RWPE1 (cell line): ENCODE measurements at regions not wholly inside any gene's neighbourhood (a gene's known extent, or its start where the extent isn't known, plus 50 kb on each side); places are given as distances from the start of the nearest gene placed in this dataset.

Experiments used
- CTCF ChIA-PET: fragments of 350-600 bp; sonication (Branson Sonifier 250); formaldehyde crosslinking; extraction: SDS; loops from one replicate; lab custom pipeline; 2021; lab: Yijun Ruan, JAX
- POLR2A ChIA-PET: fragments of 400-600 bp; formaldehyde crosslinking; extraction: SDS; loops from one replicate; lab custom pipeline; 2020; ENCODE audit warnings: antibody characterized with exemption; ENCODE audit not compliant: low non-redundant PET; lab: Yijun Ruan, JAX
- DNase-seq: peaks from one replicate; pipeline ENCODE4 v3.0.0; 2012; ENCODE audit warnings: low spot score
- H3K27ac ChIP-seq: fragments of 450-650 bp; 2 replicates; pipeline ENCODE4 v1.5.1; 2017
- CTCF ChIP-seq: fragments of 450-650 bp; conservative IDR thresholded peaks from 2 replicates; pipeline ENCODE4 v1.5.1; 2017; ENCODE audit warnings: low read depth, mild to moderate bottlenecking

DNA sequence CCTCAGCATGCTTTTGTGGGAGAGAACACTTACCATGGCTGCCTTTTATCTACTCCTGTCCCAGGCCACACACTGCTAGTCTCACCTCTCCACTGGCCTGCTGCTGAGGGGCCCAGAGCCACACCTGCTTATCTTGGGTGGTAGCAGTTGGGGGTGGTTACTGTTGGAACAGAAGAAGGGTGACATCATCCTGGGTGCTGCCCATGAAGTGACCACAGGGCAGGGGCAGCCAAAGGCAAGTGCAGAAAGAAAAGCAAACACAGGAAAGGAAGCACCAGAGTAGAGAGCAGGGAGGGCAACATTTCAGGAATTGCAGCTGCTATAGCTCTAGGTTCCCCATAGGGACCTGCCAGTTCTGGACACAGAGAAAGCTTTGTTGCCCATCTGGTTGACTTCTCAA, 345.2 kb downstream of the VPS13C start:
- POLR2A ChIA-PET, result no interaction called here
- CTCF ChIA-PET, result interaction anchor here (0.7 kb wide), 1 partner anchor 170 kb away, joined by 3 read pairs; no protein-coding TSS in a partner anchor
- H3K27ac ChIP-seq, result no peak overlapping the region
- DNase-seq, result no peak
- TF ChIP-seq CTCF, result no peak

DNA sequence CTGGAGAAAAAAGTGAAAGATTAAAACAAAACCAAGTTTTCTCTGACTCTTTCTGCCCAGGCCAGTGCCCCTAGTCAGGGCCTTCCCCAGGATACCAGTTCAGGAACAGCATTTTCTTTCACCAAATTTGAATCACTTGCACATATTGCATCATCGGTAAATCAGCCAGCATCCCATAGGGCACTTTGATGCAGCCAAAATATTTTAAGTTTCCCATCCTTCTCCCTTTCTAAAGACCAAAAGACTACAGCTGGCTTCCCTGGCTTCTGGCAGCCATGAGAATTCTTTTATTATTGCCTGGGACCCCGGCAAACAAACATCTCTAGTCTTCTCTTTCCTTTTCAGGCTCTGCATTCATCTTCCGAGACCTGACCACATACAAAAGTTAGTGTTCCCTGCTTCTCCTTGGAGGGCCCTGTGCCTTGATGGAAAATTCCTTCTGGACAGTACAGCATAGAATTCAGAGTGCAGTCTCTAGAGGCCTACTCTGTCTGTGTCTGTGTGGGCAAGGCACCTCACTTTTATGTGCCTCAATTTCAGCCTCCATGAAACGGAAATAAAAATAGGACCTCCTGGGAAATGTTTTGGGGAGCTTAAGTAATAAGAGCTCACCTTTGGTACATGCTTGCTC, 348.0 kb downstream of the VPS13C start:
- DNase-seq, result no peak
- H3K27ac ChIP-seq, result no peak overlapping the region
- TF ChIP-seq CTCF, result no peak
- CTCF ChIA-PET, result no interaction called here
- POLR2A ChIA-PET, result no interaction called here

GRCh38 chr15:61702224-61703020, 357.8 kb downstream of the VPS13C start:
- H3K27ac ChIP-seq, result no peak overlapping the region
- no peak for DNase-seq
- no peak for TF ChIP-seq CTCF
- ChIA-PET POLR2A (no interaction called here), CTCF (no interaction called here)

DNA sequence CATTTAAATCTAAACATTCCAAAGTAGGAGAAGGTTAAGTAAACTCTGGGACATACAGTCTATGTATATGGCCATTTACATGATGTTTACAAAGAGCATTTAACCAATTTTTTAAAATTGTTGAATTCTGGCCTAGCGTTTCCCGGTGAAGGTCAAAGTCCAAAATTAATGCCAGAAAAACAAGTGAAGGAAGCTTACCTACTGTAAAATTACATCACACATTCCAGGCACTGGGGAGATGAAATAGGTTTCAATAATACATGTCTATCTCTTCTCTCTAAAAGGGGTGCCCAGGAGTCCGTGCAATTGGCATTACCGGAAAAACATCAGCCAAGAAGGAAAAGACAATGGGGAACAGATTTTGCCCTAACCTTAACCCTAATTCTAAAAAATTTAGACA, 358.8 kb downstream of the VPS13C start:
- no peak for DNase-seq
- TF ChIP-seq CTCF, result no peak
- CTCF ChIA-PET, result no interaction called here
- POLR2A ChIA-PET, result no interaction called here
- H3K27ac ChIP-seq, result no peak overlapping the region

GRCh38 chr15:61700803-61701202, 359.4 kb downstream of the VPS13C start:
- POLR2A ChIA-PET, result no interaction called here

GRCh38 chr15:61697796-61698195, 362.5 kb downstream of the VPS13C start:
- H3K27ac ChIP-seq, result no peak overlapping the region
- CTCF ChIA-PET, result no interaction called here
- no peak for TF ChIP-seq CTCF
- DNase-seq, result no peak
- POLR2A ChIA-PET, result no interaction called here

More at GRCh38 chr15:61700803-61701202, 359.4 kb downstream of the VPS13C start:
- DNase-seq, result no peak
- no peak for TF ChIP-seq CTCF
- no peak overlapping the region for H3K27ac ChIP-seq
- CTCF ChIA-PET, result no interaction called here
